ENCODE measurements at regions not wholly inside any gene's neighbourhood (a gene's known extent, or its start where the extent isn't known, plus 50 kb on each side); places are given as distances from the start of the nearest gene placed in this dataset.
"Not testable (repeated sequence)": the region's sequence is repeated elsewhere in the genome, so short reads cannot be mapped to it uniquely, and the experiment has no call there.

- no peak for DNase-seq (ENCODE audit: low read depth, low spot score)
Measured at GRCh38 chr5:173496129-173496882, 120.1 kb downstream of the BOD1 start.

DNA sequence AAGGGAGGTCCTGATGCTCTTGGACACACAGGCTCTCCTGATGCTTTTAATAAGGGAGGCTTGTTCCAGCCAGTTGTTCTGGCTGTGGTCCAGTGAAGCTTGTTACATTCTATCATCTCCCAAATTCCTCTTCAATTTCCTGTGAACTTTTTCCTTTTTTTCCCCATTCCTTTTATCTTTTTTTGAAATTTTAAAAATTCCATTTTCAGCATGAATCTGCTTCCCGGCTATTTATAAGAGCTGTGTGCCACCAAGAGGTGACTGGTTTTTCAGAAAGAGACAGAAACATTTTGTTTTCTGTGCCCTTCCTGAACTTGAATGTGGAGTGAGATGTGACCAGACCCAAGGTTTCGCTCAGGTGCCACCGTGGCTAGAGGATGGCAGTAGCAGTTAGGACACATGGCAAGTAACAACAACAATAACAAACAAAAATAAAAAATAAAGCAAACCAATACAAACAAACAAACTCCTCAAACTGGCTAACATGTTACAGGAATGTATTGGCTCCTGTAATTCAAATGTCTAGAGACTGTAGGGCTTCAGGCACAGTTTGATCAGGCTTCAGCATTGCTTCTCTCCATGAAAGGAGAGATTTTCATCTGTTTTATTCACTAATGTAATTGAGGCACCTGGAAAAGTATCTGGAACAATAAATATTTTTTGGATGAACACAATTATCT is 121.1 kb downstream of the BOD1 start:
- DNase-seq (ENCODE audit: low read depth, low spot score) = no peak

DNA sequence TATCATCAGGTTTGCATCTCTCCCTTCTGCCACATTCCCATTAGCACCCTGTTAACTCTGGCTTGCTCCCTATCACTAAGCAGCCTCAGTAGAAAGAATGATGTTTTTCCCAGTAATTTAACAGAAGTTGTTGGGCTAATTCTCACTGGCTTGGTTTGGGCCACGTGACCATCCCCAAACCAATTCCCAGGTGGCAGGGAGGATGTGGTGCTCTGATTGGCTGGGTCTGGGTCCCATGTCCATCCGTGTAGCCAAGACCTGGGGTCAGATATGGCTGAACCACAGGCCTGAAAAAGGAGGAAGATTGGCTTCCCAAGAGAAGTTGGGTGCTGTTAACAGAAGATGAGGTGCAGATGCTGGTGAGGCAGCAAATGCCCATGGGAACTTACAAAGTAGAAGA is 122.0 kb downstream of the BOD1 start:
- no peak for DNase-seq (ENCODE audit: low read depth, low spot score)

GRCh38 chr5:173493846-173494245 is 122.6 kb downstream of the BOD1 start:
- DNase-seq (ENCODE audit: low read depth, low spot score) = no peak

- no peak for DNase-seq (ENCODE audit: low read depth, low spot score)
Measured at GRCh38 chr5:173493040-173493439, 123.4 kb downstream of the BOD1 start.

DNA sequence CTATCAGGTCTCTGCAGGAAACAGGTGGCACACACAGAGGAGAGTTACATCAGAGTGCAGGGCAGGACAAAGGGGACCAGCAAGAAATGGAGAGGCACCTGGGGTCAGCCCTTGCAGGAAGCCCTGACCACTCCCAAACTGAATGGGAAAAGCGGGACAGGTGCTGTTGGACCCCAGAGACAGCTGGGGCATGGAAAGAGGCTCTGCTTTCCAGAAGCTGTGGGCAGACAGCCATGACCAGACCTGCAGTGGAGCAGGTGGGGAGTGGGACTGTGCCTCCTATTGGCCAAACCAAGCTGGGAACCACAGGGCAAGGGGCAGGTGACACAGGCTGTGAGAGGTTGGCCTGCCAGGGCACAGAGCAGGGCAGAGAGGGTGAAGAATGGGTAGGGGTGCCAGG is 125.8 kb downstream of the BOD1 start:
- no peak for DNase-seq (ENCODE audit: low read depth, low spot score)

GRCh38 chr5:173488144-173488543 is 128.3 kb downstream of the BOD1 start:
- no peak for DNase-seq (ENCODE audit: low read depth, low spot score)

- no peak for DNase-seq (ENCODE audit: low read depth, low spot score)
Measured at GRCh38 chr5:173487300-173487699, 129.2 kb downstream of the BOD1 start.

DNA sequence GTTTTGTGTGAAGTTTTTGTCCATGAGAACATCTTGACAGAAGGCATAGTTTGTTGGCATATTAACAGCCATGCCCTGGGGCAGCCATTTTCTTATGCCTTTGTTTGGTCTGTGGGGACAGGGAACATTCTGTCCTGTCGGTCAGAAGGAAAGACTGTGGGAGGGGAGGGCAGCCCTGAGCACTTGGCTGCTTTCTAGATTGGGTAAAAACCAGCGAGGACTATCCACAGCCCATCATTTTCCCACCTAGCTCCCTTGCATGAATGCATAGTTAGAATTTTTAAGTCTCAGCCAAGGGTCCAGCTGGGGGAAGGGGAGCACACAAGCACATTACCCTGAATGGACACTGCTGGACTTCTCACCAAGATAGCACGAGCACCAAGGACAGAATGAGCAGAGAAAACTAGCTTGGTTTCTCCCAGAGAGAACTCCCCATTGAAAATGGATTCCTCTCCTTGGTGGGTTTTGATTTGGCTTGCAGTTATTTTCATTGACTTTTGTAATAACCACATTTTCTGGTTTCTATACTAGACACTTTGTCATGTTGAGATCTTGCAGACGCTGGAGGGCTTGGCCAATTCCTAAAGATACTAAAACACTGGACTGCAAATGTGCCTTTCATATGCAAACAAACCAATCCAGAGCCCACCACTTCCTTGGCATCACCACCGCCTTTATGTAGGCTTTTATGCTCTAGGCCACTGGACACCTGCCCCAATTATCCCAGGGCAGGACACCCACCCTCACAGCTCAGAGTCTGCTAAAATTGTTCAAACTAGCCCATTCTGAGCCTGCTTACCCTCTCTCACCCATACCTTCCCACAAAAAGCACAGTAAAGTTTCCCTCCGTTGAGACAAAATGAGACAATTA is 129.9 kb downstream of the BOD1 start:
- no peak for DNase-seq (ENCODE audit: low read depth, low spot score)

DNA sequence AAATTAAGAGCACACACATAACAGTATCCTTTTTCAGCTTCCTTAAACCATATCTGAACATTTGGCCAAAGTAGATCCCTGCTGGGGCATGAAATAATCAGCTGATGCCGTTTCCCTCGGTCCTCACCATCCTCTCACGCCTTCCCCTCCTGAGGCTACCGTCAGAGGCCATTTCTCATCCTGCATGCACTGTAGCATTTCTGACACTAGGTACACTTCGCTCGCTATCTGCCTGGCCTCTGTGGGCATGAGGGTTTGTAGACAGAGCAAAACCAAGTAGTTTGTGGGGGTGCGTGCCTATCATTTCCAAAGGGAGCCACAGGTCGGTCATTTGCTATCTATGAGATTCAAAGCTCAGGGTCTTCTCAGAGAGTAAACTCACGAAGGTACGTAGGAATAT is 131.9 kb downstream of the BOD1 start:
- DNase-seq (ENCODE audit: low read depth, low spot score) = no peak

DNA sequence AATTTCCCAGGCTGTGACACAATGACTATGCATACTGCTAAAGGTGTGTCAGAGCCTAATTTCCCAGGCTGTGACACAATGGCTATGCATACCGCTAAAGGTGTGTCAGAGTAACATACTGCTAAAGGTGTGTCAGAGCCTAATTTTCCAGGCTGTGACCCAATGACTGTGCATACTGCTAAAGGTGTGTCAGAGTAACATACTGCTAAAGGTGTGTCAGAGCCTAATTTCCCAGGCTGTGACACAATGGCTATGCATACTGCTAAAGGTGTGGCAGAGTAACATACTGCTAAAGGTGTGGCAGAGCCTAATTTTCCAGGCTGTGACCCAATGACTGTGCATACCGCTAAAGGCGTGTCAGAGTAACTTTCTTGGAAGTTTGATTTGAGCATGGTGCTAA is 132.9 kb downstream of the BOD1 start:
- not testable (repeated sequence) for DNase-seq (ENCODE audit: low read depth, low spot score)

DNA sequence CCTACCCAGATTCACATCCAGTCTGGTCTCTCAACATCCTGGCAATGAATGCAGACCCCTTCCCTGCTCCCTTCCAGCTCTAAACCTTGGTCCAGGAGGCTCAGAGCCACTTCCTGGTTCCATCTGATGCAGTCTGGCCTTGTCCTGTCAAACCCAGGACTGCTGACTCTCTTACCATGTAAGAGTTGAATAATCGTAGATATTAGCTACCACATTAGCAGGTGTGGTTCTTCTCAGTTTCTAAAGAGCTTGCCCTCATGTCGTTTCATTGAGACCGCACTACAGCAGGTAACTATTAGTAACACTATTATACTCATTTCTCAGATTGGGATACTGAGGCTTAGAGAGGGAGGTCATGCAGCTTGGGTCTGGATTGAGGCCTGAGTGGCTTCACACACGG is 133.3 kb downstream of the BOD1 start:
- DNase-seq (ENCODE audit: low read depth, low spot score) = no peak

DNA sequence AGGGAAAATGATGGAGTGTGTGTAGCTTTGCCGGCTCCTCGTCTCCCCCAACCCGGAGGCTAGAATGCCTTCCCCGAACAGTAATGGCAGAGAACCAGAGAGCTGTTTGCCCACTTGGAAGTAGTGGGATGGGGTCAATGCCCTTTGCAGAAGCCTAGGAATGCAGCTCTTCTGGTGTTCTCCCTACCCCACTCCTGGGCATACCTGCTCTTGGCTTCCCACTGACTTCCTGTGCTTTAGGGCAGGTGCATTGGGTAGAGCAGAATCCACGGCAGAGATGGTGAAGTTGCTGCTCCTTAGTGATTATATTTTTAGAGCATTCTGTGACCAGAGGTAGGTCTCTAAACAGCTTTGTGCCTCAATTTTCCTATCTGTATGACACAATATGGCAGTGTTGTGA is 134.6 kb downstream of the BOD1 start:
- DNase-seq (ENCODE audit: low read depth, low spot score) = no peak

DNA sequence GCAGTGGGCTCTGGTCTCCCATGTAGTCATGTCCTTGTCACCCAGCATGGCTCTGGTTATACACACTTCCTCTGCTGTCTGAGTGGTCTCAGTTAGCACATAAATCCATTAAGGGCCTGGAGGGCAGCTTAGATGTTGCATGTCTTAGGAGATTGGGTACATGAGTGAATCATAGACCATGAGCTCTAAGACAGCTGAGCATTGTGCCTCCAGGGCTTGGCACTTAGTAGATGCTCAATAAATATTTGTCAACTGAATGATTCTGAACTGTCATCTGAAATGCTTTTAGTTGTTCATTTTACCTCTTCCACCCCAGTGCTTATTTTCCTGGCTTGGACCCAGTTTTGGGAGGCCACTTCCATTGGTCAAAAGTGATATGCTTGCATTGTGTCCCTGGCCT is 135.6 kb downstream of the BOD1 start:
- DNase-seq (ENCODE audit: low read depth, low spot score) = no peak

GRCh38 chr5:173479711-173480110 is 136.7 kb downstream of the BOD1 start:
- no peak for DNase-seq (ENCODE audit: low read depth, low spot score)

DNA sequence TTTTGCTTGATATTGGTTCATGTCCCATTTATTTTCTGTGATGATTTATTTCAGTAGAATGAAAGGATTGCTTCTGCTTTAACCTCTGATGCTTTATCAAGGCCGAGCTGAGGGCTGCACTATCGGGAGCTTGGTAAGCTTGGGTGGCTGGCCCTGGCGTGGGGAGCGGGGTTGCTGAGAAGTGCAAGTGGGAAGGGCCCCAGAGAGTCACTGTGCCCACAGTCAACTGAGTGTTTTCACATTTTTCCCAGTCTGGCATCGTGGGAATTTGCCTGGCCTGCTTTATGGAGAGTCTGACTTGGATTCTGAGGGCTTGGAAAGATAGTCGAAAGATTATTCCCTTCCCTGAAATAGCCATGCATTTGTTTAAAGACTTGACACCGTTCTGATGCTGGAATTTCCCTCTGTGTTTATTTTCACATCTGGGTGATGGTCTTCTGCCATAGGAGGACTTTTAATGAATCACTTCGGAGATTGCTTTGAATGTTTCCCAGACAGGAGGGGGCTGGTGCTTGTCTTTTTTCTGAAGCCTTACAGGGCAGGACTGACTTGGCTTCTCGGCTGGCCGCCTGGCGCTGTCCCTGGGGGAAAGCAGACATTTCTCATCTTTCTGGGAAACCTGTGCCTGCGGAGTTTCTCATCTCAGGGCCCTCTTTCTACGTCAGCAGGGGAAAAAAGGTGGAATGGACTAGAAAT is 139.0 kb downstream of the BOD1 start:
- DNase-seq (ENCODE audit: low read depth, low spot score) = peak; percentile 80

- DNase-seq (ENCODE audit: low read depth, low spot score) = no peak
Measured at GRCh38 chr5:173475780-173476179, 140.7 kb downstream of the BOD1 start.

DNA sequence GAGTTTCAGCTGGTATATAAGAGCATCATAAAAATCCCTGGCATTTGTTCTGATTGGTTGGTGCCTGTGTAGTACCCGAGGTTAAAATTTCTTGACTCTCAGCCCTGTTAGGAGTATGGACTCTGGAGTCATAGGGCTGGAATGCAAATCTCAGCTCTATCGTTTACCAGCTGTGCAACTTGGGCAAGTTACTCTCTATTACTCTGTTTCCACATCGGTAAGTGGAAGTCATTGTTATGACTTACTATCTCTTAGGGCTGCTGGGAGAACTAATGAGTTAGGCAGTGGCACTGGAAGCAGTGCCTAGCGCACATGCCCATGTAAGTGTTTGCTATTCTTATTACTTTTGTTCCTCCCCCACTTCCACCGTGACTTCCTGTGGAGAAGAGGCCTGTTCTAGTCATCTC is 141.6 kb downstream of the BOD1 start:
- DNase-seq (ENCODE audit: low read depth, low spot score) = no peak

DNA sequence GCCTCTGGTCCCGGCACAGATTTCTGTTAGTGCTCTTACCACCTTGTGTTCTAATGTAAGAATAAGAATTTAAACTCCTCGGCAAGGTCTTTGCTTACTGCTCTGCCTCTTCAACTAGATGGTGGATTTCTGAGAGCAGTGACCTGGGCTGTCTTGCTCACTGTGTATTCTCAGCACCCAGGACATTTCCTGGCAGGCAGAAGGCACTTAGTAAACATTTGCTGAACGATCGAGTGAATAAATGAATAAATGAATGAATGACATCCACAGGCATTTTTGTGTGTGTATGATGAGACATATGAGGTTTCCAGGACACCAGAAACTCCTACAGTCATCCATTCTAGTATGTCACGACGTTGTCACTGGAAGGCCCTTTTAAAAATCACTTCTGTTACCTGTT is 143.2 kb downstream of the BOD1 start:
- DNase-seq (ENCODE audit: low read depth, low spot score) = no peak

DNA sequence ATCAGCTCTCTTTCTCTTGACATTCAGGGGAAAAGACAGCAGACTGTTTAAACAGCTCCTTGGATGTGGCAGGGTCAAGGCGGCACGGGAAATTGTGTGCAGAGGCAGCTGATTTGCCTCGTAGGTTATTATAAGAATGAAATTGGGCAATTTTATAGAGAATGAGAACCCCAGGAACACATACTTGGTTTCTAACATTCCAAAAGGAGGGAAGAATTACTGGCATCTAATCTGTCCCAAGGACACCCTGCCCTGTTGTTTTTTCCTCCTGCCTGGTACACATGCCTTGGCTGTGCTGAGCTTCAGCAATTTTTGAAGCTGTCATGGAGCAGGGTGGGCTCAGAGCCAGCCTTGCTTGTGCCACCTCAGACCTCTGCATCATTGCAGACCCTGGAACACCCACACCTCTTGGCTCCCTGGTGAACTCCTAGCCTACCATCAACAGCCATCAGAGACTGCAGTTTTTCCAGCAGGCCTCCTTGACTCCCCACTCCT is 143.6 kb downstream of the BOD1 start:
- DNase-seq (ENCODE audit: low read depth, low spot score) = no peak

DNA sequence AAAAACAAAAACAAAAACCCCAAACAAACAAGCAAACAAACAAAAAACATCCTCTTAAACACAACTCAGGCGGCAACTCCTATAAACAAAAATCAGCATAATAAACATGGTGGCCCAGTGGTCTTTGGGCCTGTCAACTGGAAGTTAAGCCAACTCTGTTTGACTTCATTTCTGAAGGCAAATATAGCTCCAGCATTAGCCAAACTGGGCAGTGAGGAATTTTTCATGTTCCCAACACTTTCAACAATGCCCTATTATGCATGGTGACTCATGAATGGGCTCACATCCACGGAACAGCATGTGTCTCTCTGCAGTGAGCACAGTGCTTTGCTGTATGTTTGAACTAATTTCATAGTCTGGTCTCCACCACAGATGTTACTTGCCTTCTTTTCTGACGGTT is 143.9 kb upstream of the STC2 start:
- peak; percentile 95 for DNase-seq (ENCODE audit: low read depth, low spot score)

GRCh38 chr5:173468821-173469251 is 140.6 kb upstream of the STC2 start:
- no peak for DNase-seq (ENCODE audit: low read depth, low spot score)
